ENCODE measurements at regions not wholly inside any gene's neighbourhood (a gene's known extent, or its start where the extent isn't known, plus 50 kb on each side); places are given as distances from the start of the nearest gene placed in this dataset.

- TF ChIP-seq CTCF (IDR thresholded peaks at IDR 0.05) (no peak), EP300 (IDR thresholded peaks at IDR 0.05) (no peak), POLR2A (IDR thresholded peaks at IDR 0.05) (no peak)
Observed at GRCh38 chr9:95784318-95784717, 91.2 kb upstream of the ERCC6L2 start.
